ENCODE measurements at regions not wholly inside any gene's neighbourhood (a gene's known extent, or its start where the extent isn't known, plus 50 kb on each side); places are given as distances from the start of the nearest gene placed in this dataset.

GRCh38 chr7:81447351-81447952, 322.4 kb downstream of the HGF start:
- TF ChIP-seq CTCF (optimal IDR thresholded peaks at IDR 0.05 in 1 of 3, IDR thresholded peaks at IDR 0.05 in 1 of 3, conservative IDR thresholded peaks at IDR 0.05 in 1 of 3; ENCODE audit: extremely low read depth in 1 of 3, insufficient read depth in 2 of 3, low read length in 3 of 3) (peak; percentile 51 to 70 (median 51)), EZH2 (IDR thresholded peaks at IDR 0.05; ENCODE audit: low read length) (no peak)
